ENCODE measurements at regions not wholly inside any gene's neighbourhood (a gene's known extent, or its start where the extent isn't known, plus 50 kb on each side); places are given as distances from the start of the nearest gene placed in this dataset.

DNA sequence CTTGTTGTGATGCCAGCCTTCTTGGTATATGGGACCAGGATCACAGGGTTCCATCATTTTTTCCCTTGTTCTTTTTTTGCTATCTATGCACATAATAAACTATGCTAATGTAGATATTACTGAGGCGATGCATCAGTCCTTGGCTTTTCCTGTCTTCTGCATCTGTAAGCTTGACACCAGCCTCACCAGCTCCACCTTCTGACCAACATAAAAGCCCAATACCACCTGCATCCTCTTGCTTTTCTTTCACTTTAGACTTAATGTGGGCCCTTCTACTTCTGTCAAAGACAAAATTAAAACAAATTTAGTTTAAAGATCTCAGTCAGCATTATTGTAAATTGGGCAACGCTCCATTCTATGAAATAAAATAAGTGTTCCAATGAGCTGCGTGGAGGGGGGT is 1718.8 kb upstream of the PCDH10 start:
- Mint-ChIP-seq H3K9me3 (ENCODE audit: low read depth) (peaks cover 6% of the 10 kb centered on the region), H3K36me3 (ENCODE audit: low read depth) (no peaks in the 10 kb centered on the region), H3K27ac (ENCODE audit: unreplicated experiment) (no peak overlapping the region), H3K27me3 (ENCODE audit: low read depth) (no peaks in the 10 kb centered on the region), H3K4me1 (ENCODE audit: low read depth) (no peaks in the 10 kb centered on the region), H3K4me3 (ENCODE audit: unreplicated experiment) (no peak overlapping the region)
- DNase-seq (ENCODE audit: low spot score): no peak
- TF ChIP-seq, protein P1, sequence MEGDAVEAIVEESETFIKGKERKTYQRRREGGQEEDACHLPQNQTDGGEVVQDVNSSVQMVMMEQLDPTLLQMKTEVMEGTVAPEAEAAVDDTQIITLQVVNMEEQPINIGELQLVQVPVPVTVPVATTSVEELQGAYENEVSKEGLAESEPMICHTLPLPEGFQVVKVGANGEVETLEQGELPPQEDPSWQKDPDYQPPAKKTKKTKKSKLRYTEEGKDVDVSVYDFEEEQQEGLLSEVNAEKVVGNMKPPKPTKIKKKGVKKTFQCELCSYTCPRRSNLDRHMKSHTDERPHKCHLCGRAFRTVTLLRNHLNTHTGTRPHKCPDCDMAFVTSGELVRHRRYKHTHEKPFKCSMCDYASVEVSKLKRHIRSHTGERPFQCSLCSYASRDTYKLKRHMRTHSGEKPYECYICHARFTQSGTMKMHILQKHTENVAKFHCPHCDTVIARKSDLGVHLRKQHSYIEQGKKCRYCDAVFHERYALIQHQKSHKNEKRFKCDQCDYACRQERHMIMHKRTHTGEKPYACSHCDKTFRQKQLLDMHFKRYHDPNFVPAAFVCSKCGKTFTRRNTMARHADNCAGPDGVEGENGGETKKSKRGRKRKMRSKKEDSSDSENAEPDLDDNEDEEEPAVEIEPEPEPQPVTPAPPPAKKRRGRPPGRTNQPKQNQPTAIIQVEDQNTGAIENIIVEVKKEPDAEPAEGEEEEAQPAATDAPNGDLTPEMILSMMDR (IDR thresholded peaks at IDR 0.05): no peak

DNA sequence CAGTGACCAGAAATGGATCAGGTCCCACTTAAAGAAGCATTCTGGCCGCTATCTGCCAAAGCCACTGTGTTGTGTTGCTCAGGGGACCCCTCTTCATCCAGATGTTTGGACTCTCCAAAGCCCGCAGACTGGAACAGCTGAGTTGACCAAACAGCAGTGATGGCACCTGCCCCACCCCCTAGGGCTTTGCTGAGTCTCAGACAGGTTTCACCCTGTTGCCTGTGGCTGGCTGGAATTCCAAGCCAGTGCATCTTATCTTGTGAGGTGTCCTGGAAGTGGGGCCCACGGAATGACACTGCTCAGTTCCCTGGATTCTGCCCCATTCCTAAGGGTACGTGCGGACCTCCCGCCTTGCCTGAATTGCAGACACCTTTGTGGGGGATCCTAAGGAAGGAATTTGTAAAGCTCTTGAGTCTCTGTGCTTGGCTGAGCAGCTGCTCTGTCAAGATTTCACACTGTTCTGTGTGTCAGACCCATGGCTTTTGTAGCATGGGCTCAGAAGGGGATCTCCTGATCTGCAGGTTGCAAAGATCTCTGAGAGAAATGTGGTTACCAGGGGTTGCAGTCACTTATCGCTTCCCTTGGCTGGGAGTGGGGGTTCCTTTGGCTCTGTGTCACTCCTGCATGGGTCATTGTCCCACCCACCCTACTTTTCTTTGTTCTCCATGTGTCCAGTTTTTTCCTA is 1707.9 kb upstream of the PCDH10 start:
- Mint-ChIP-seq H3K4me3 (ENCODE audit: unreplicated experiment) (no peak overlapping the region), H3K27ac (ENCODE audit: unreplicated experiment) (no peak overlapping the region), H3K9me3 (ENCODE audit: low read depth) (peaks cover 28% of the 10 kb centered on the region), H3K27me3 (ENCODE audit: low read depth) (no peaks in the 10 kb centered on the region), H3K36me3 (ENCODE audit: low read depth) (no peaks in the 10 kb centered on the region), H3K4me1 (ENCODE audit: low read depth) (no peaks in the 10 kb centered on the region)
- DNase-seq (ENCODE audit: low spot score): no peak
- TF ChIP-seq, protein P1 (IDR thresholded peaks at IDR 0.05): no peak

DNA sequence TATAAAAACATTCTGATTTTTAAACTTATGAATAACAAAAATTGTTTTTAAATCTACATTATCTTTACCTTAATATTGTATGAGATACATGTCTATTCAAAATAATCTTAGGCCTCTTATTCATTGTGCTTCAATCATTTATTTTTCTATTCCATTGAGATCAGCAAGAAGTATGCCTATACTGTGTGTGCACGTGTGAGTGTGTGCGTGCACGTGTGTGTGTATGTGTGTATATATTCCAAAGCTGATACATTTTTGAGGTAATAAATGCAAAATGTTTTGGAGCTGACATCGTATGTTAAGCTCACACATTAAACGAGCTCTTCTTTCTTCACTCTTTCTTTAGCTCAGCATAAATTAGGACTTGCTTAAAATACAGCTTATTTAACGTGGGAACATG is 1701.2 kb upstream of the PCDH10 start:
- Mint-ChIP-seq H3K4me3 (ENCODE audit: unreplicated experiment) (no peak overlapping the region), H3K4me1 (ENCODE audit: low read depth) (no peaks in the 10 kb centered on the region), H3K27me3 (ENCODE audit: low read depth) (no peaks in the 10 kb centered on the region), H3K27ac (ENCODE audit: unreplicated experiment) (no peak overlapping the region), H3K36me3 (ENCODE audit: low read depth) (no peaks in the 10 kb centered on the region), H3K9me3 (ENCODE audit: low read depth) (no peaks in the 10 kb centered on the region)
- DNase-seq (ENCODE audit: low spot score): no peak
- TF ChIP-seq, protein P1 (IDR thresholded peaks at IDR 0.05): no peak

DNA sequence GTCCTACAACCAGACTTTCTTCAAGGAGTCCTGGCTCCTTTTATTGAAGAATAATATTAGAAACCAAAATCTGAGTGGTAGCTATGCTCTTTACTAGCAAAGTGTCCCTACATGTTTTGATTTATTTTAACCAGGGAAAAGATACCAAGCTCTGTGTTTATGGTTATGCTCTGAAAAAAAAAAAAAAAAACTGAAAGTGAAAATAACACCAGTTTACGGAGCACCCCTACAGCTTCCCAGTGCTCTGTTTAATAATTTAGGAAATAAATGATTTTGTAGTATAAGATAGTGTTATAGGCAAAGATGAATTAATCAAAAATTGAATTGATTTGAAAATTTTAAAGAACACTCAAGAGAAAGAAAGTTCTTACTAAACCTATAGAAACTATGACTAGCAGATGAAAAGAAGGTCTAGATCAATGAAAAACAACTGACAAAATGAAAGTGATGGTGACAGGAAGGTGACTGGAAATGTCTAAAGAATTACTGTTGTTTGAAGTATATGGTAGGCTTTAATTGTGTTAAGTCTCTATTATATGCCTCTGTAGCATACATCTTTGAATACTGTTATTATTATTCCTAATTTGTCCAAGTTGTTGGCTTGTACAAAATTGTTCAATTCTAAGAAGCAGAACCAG is 1698.4 kb upstream of the PCDH10 start:
- TF ChIP-seq, protein P1 (IDR thresholded peaks at IDR 0.05): no peak
- peaks cover 12% of the 10 kb centered on the region for H3K9me3 Mint-ChIP-seq (ENCODE audit: low read depth)
- H3K27me3 Mint-ChIP-seq (ENCODE audit: low read depth): no peaks in the 10 kb centered on the region
- H3K4me1 Mint-ChIP-seq (ENCODE audit: low read depth): no peaks in the 10 kb centered on the region
- no peak overlapping the region for H3K4me3 Mint-ChIP-seq (ENCODE audit: unreplicated experiment)
- no peaks in the 10 kb centered on the region for H3K36me3 Mint-ChIP-seq (ENCODE audit: low read depth)
- H3K27ac Mint-ChIP-seq (ENCODE audit: unreplicated experiment): no peak overlapping the region
- no peak for DNase-seq (ENCODE audit: low spot score)

DNA sequence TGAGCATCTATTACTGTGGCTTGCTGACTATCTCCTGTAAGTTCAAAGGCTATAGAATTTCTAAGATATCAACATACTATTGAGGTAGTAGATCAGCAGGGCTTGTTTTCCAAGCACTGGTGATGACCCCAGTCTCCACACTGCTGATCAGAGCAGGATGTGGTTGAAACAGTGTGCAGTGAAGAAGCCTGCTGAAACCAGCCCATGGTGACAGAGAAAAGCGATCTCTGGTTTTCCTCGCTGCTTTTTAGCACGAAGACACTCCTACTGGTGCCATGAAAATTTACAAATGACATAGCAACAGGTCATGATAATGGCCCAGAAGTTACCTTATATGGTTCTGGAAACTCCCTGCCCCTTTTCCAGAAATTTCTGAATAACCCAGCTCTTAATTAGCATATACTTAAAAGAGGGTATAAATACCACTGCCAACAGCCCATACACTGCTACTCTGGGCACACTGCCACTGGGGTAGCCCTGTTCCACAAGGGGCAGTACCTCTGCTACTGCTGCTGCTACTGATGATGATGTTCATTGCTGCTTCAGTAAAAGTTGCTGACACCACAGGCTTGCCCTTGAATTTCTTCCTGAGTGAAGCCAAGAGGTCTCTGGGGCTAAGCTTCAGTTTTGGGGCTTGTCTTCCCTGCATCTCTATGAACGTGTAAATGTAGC is 1689.5 kb upstream of the PCDH10 start:
- H3K36me3 Mint-ChIP-seq (ENCODE audit: low read depth): no peaks in the 10 kb centered on the region
- no peak overlapping the region for H3K4me3 Mint-ChIP-seq (ENCODE audit: unreplicated experiment)
- no peaks in the 10 kb centered on the region for H3K27me3 Mint-ChIP-seq (ENCODE audit: low read depth)
- H3K27ac Mint-ChIP-seq (ENCODE audit: unreplicated experiment): no peak overlapping the region
- H3K9me3 Mint-ChIP-seq (ENCODE audit: low read depth): peaks cover 21% of the 10 kb centered on the region
- no peak for DNase-seq (ENCODE audit: low spot score)
- no peaks in the 10 kb centered on the region for H3K4me1 Mint-ChIP-seq (ENCODE audit: low read depth)
- TF ChIP-seq, protein P1 (IDR thresholded peaks at IDR 0.05): no peak

Measured in chondrocyte (in vitro differentiated cells).